Osteocyte (in vitro differentiated cells): ENCODE measurements at regions not wholly inside any gene's neighbourhood (a gene's known extent, or its start where the extent isn't known, plus 50 kb on each side); places are given as distances from the start of the nearest gene placed in this dataset.

Experiments used
- DNase-seq: peaks from one replicate; pipeline ENCODE4 v3.0.0; 2021; ENCODE audit warnings: mixed read lengths; ENCODE audit not compliant: unreplicated experiment; ENCODE audit errors: extremely low spot score
- H3K27ac Mint-ChIP-seq: one replicate; pipeline ENCODE4 v1.8.0; 2021; ENCODE audit warnings: mild to moderate bottlenecking, mixed read lengths; ENCODE audit not compliant: unreplicated experiment
- H3K27me3 Mint-ChIP-seq: one replicate; pipeline ENCODE4 v1.8.0; 2021; ENCODE audit warnings: mixed read lengths; ENCODE audit not compliant: unreplicated experiment
- H3K36me3 Mint-ChIP-seq: one replicate; pipeline ENCODE4 v1.8.0; 2021; ENCODE audit warnings: mixed read lengths; ENCODE audit not compliant: unreplicated experiment
- H3K4me1 Mint-ChIP-seq: one replicate; pipeline ENCODE4 v1.8.0; 2021; ENCODE audit warnings: mixed read lengths; ENCODE audit not compliant: unreplicated experiment
- H3K4me3 Mint-ChIP-seq: one replicate; pipeline ENCODE4 v1.8.0; 2021; ENCODE audit warnings: mild to moderate bottlenecking, moderate library complexity, mixed read lengths; ENCODE audit not compliant: unreplicated experiment
- H3K9me3 Mint-ChIP-seq: one replicate; pipeline ENCODE4 v1.8.0; 2021; ENCODE audit warnings: mixed read lengths; ENCODE audit not compliant: unreplicated experiment
- TF ChIP-seq, protein P1 (sequence below): fragments of 200-600 bp; sonication (generic); IDR thresholded peaks from 2 replicates; pipeline ENCODE4 v1.5.0; 2021; ENCODE audit warnings: antibody characterized with exemption, mild to moderate bottlenecking, moderate library complexity

GRCh38 chr2:222054813-222055212 is 244.0 kb downstream of the PAX3 start:
- Mint-ChIP-seq H3K27me3 (peaks cover 52% of the 10 kb centered on the region), H3K36me3 (no peaks in the 10 kb centered on the region), H3K27ac (no peak overlapping the region), H3K4me1 (no peaks in the 10 kb centered on the region), H3K4me3 (no peak overlapping the region), H3K9me3 (no peaks in the 10 kb centered on the region)
- DNase-seq, result no peak
- TF ChIP-seq, protein P1, sequence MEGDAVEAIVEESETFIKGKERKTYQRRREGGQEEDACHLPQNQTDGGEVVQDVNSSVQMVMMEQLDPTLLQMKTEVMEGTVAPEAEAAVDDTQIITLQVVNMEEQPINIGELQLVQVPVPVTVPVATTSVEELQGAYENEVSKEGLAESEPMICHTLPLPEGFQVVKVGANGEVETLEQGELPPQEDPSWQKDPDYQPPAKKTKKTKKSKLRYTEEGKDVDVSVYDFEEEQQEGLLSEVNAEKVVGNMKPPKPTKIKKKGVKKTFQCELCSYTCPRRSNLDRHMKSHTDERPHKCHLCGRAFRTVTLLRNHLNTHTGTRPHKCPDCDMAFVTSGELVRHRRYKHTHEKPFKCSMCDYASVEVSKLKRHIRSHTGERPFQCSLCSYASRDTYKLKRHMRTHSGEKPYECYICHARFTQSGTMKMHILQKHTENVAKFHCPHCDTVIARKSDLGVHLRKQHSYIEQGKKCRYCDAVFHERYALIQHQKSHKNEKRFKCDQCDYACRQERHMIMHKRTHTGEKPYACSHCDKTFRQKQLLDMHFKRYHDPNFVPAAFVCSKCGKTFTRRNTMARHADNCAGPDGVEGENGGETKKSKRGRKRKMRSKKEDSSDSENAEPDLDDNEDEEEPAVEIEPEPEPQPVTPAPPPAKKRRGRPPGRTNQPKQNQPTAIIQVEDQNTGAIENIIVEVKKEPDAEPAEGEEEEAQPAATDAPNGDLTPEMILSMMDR, result no peak

- Mint-ChIP-seq H3K4me3 (no peak overlapping the region), H3K9me3 (no peaks in the 10 kb centered on the region), H3K4me1 (no peaks in the 10 kb centered on the region), H3K27me3 (peaks cover 47% of the 10 kb centered on the region), H3K27ac (no peak overlapping the region), H3K36me3 (no peaks in the 10 kb centered on the region)
- no peak for DNase-seq
- TF ChIP-seq, protein P1, result no peak
Observed at GRCh38 chr2:222052934-222053367, 245.8 kb downstream of the PAX3 start.

- H3K4me1 Mint-ChIP-seq, result no peaks in the 10 kb centered on the region
Observed at GRCh38 chr2:222050981-222051380, 247.8 kb downstream of the PAX3 start.

DNA sequence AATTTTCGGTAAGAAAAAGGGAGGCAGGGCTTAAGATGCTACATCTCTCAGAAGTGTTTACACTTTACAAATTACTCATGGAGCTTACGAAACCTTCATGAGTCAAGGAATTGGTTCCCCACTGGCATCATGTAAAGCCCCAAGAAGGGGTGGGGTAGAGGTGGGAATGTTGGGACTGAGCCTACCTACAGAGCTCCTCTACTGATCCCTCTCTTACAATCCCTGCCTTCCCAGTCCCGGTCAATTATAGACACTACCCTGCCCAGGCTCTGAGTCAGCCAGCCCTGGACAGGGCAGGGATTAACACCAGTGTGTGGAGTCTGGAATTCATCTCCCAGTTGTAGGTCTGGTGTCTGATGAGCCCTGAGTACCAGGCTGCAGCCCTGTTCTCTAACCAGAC is 248.9 kb downstream of the PAX3 start:
- TF ChIP-seq, protein P1, result no peak
- H3K27ac Mint-ChIP-seq, result no peak overlapping the region
- H3K9me3 Mint-ChIP-seq, result no peaks in the 10 kb centered on the region
- no peak for DNase-seq
- H3K4me1 Mint-ChIP-seq, result no peaks in the 10 kb centered on the region
- H3K4me3 Mint-ChIP-seq, result no peak overlapping the region
- peaks cover 34% of the 10 kb centered on the region for H3K27me3 Mint-ChIP-seq
- H3K36me3 Mint-ChIP-seq, result no peaks in the 10 kb centered on the region

More at GRCh38 chr2:222050981-222051380, 247.8 kb downstream of the PAX3 start:
- no peaks in the 10 kb centered on the region for H3K9me3 Mint-ChIP-seq
- TF ChIP-seq, protein P1, result no peak
- DNase-seq, result no peak
- no peak overlapping the region for H3K27ac Mint-ChIP-seq
- peaks cover 42% of the 10 kb centered on the region for H3K27me3 Mint-ChIP-seq
- no peak overlapping the region for H3K4me3 Mint-ChIP-seq
- H3K36me3 Mint-ChIP-seq, result no peaks in the 10 kb centered on the region

- Mint-ChIP-seq H3K27ac (no peak overlapping the region), H3K4me3 (no peak overlapping the region), H3K4me1 (no peaks in the 10 kb centered on the region), H3K27me3 (peaks cover 18% of the 10 kb centered on the region), H3K9me3 (no peaks in the 10 kb centered on the region), H3K36me3 (no peaks in the 10 kb centered on the region)
- TF ChIP-seq, protein P1, result no peak
- DNase-seq, result no peak
Observed at GRCh38 chr2:222043897-222044296, 254.9 kb downstream of the PAX3 start.
